HUES64 (cell line): ENCODE measurements at regions not wholly inside any gene's neighbourhood (a gene's known extent, or its start where the extent isn't known, plus 50 kb on each side); places are given as distances from the start of the nearest gene placed in this dataset.

Experiments used
- H3K27ac ChIP-seq: 2 replicates; pipeline ENCODE4 v1.7.0; 2013; ENCODE audit warnings: low read depth, low read length, inconsistent platforms
- H3K27me3 ChIP-seq: 2 replicates; pipeline ENCODE4 v1.6.1; 2013; ENCODE audit warnings: mild to moderate bottlenecking, low read length; ENCODE audit not compliant: insufficient read depth
- H3K36me3 ChIP-seq: 2 replicates; pipeline ENCODE4 v1.6.1; 2013; ENCODE audit warnings: mild to moderate bottlenecking, low read length; ENCODE audit not compliant: insufficient read depth
- H3K4me1 ChIP-seq: 2 replicates; pipeline ENCODE4 v1.6.1; 2013; ENCODE audit warnings: mild to moderate bottlenecking, low read length, moderate library complexity; ENCODE audit not compliant: insufficient read depth
- H3K4me3 ChIP-seq: 2 replicates; pipeline ENCODE4 v1.5.1; 2013; ENCODE audit warnings: mild to moderate bottlenecking, low read length, moderate library complexity
- H3K9ac ChIP-seq: 2 replicates; pipeline ENCODE4 v1.6.1; 2013; ENCODE audit warnings: mild to moderate bottlenecking, low read depth, low read length
- H3K9me3 ChIP-seq: 2 replicates; pipeline ENCODE4 v1.6.1; 2013; ENCODE audit warnings: low read depth, low read length; ENCODE audit not compliant: insufficient read depth
- WGBS: fragments of 150-250, 120-280 bp; methylation state at CpG from one replicate; pipeline ENCODE4 v1.1.7; 2013; ENCODE audit warnings: missing lambda C conversion rate; 5-methylcytosine and 5-hydroxymethylcytosine counted together

DNA sequence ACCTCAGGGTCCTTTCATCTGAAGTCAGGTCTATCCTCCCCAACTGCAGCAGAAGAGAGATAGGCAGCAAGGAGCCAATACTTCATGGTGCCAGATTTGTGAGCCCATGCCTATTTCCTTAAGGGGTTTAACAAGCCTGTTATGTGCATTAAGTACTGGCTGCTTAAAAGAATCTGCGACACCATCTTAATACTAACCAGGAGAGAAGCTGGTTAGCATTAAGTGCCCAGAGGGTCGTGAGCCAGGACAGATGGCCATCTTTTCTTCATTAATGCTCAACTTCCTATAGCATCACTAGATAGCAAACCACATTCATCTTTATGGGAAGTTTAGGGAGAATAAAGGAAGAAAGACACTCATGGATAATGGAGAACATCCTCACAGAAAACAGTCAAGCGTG is 289.1 kb downstream of the ETAA1 start:
- Histone ChIP-seq H3K36me3 (no peaks in the 10 kb centered on the region), H3K27ac (no peak overlapping the region), H3K27me3 (no peaks in the 10 kb centered on the region), H3K4me1 (no peaks in the 10 kb centered on the region), H3K4me3 (no peak overlapping the region), H3K9me3 (no peaks in the 10 kb centered on the region), H3K9ac (no peak overlapping the region)
- 92% methylated on average over 3 of the region's 3 CpGs for WGBS

DNA sequence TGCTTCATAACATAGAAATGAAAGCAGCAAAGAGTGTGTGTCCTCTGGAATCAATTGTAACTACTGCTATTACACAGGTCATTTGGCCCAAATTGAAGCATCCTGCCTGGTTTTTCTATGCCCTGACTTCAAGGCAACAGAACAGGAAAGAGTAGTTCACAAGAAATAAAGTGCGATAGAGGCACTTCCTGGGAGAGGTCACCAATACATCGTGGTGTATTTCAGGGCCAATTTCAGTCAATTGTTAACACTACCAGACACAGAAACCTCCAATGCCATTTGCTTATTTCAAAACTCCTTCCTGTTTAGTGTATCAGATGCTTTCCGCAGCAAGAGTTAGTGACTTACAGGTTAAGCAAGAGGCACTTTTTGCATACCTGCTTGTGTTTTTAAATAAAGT is 292.1 kb downstream of the ETAA1 start:
- 90% methylated on average over 3 of the region's 3 CpGs for WGBS

DNA sequence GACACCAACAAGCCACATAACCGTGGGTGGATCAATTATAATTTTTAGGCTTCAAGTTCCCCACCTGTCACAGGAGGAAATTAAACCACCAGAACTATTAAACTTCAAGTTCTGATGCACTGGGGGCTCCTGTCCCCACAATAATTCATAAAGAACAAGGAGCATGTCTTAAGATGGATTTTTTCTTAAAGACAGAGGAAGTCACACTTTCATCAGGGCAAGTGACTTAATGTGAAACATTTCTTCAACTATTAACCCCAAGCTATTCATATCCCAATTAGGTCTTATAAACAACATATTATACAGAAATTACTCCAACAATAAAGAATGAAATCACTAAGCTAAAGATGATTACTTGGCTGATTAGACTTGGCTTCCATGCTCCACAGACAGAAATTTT is 292.5 kb downstream of the ETAA1 start:
- Histone ChIP-seq H3K4me1 (peaks cover 10% of the 10 kb centered on the region), H3K36me3 (no peaks in the 10 kb centered on the region), H3K9me3 (no peaks in the 10 kb centered on the region), H3K4me3 (no peak overlapping the region), H3K27me3 (no peaks in the 10 kb centered on the region), H3K9ac (no peak overlapping the region), H3K27ac (no peak overlapping the region)
- 100% methylated on average over 1 of the region's 1 CpG for WGBS

More for the DNA sequence above, 292.1 kb downstream of the ETAA1 start:
- Histone ChIP-seq H3K4me1 (peaks cover 8% of the 10 kb centered on the region), H3K36me3 (no peaks in the 10 kb centered on the region), H3K4me3 (no peak overlapping the region), H3K9ac (no peak overlapping the region), H3K9me3 (no peaks in the 10 kb centered on the region), H3K27me3 (no peaks in the 10 kb centered on the region), H3K27ac (no peak overlapping the region)

DNA sequence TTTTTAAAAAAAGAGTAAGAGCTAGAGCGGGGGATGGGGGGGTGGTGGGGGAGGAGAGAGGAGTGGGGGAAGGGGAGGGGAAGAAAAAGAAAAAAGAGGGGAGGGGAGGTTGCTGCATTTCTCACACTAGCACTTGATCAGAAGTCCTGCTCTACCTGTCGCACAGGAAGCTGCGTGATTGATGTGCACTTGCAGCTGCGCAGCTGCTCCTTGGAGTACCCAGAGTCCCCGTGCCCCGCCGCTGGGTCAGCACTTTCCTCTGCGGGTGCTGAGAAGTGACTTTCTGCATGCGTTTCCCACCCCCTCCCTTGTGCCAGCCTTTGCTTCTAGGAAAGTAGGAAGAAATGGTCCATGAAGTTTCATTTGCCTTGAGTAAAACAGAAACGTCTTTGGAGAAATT is 297.3 kb downstream of the ETAA1 start:
- WGBS = 76% methylated on average over 10 of the region's 10 CpGs
- Histone ChIP-seq H3K4me3 (0 out of 2 replicates have a peak overlapping the region, but pooled peaks have one; percentile 10), H3K36me3 (no peaks in the 10 kb centered on the region), H3K4me1 (peaks cover 21% of the 10 kb centered on the region), H3K9me3 (no peaks in the 10 kb centered on the region), H3K9ac (no peak overlapping the region), H3K27ac (no peak overlapping the region), H3K27me3 (no peaks in the 10 kb centered on the region)

DNA sequence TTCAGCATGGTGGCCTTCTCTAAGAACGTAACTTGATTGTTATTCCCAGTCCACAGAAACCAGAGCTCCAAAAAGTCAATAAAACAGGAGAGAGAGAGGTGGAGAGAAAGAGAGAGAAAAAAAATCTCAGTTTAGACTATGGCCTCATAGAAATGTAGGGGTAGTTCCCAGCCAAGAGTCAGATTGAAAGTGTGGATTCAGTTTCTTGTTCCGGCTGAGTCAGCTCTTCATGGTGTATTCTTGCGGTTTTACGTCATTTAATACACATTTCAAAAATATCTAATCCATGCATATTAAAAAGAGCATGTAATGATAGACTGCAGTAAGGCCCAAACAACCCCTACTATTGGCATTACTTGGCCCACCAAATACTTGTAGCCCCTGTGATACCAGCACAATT is 303.9 kb downstream of the ETAA1 start:
- Histone ChIP-seq H3K27ac (no peak overlapping the region), H3K4me1 (peaks cover 5% of the 10 kb centered on the region), H3K4me3 (no peak overlapping the region), H3K9ac (no peak overlapping the region), H3K27me3 (no peaks in the 10 kb centered on the region), H3K36me3 (no peaks in the 10 kb centered on the region), H3K9me3 (no peaks in the 10 kb centered on the region)
- WGBS = 71% methylated on average over 1 of the region's 4 CpGs

DNA sequence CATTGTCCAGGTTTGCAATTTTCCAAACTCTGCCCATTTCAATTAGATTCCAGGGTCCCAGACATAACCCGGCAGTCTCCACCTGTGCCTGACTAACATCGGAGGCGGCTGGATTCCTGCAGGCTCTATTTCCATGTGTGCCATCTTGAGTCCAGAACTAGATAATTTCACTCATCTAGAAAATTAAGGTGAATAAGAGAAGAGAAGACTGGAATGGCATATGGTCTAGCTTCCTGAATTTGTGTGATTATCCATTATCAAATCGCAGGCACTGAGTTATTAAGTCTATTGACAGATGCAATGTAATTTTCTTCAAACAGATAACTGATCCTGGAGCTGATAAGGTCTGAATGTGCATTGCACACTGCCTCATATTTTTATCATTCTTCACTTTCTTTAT is 305.2 kb downstream of the ETAA1 start:
- Histone ChIP-seq H3K9ac (no peak overlapping the region), H3K9me3 (no peaks in the 10 kb centered on the region), H3K27ac (no peak overlapping the region), H3K27me3 (no peaks in the 10 kb centered on the region), H3K4me3 (no peak overlapping the region), H3K4me1 (no peaks in the 10 kb centered on the region), H3K36me3 (no peaks in the 10 kb centered on the region)
- 96% methylated on average over 4 of the region's 4 CpGs for WGBS

DNA sequence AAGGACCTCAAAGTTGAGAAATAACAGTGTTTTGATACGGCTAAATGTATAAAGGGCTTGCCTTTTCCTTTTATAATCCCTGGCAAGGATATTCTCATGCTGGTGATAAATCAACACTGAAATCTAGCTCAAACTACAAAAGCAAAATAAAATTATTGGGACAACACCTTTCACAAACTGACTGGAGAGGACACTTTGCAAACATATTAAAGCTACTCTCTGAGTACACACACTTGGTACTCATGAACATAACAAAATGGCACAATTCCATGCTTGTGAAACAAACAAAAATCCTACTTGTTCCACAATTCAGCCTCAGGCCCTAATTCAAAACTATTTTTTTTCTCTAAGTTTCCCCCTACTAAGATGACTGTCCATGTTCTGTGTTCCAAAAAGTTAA is 305.8 kb downstream of the ETAA1 start:
- no peak overlapping the region for H3K4me3 ChIP-seq
- 100% methylated on average over 1 of the region's 1 CpG for WGBS

DNA sequence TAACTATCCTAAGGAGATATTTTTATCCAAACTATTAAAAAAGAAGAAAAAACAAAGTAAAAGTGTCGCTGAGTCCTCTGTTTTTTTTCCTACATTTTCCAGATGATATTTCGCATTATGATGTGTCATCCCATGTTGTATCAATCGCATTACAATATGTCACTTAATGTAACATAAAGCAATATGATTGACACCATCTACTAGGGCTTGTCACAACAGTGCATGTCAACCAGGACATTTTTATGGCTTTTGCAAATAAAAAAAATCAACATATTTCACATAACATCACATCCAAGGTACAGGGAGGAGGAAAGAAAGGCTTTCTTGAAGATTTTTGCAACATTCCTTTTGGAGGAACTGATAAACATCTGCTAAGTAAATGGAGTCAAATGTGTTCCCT is 308.9 kb downstream of the ETAA1 start:
- no peak overlapping the region for H3K27ac ChIP-seq
- H3K4me3 ChIP-seq = no peak overlapping the region
- H3K4me1 ChIP-seq = no peaks in the 10 kb centered on the region
- WGBS = 97% methylated on average over 3 of the region's 3 CpGs
- H3K27me3 ChIP-seq = no peaks in the 10 kb centered on the region
- H3K36me3 ChIP-seq = no peaks in the 10 kb centered on the region
- H3K9ac ChIP-seq = no peak overlapping the region
- no peaks in the 10 kb centered on the region for H3K9me3 ChIP-seq

More for the DNA sequence above, 305.8 kb downstream of the ETAA1 start:
- Histone ChIP-seq H3K27me3 (no peaks in the 10 kb centered on the region), H3K9me3 (no peaks in the 10 kb centered on the region), H3K9ac (no peak overlapping the region), H3K4me1 (no peaks in the 10 kb centered on the region), H3K36me3 (no peaks in the 10 kb centered on the region), H3K27ac (no peak overlapping the region)

DNA sequence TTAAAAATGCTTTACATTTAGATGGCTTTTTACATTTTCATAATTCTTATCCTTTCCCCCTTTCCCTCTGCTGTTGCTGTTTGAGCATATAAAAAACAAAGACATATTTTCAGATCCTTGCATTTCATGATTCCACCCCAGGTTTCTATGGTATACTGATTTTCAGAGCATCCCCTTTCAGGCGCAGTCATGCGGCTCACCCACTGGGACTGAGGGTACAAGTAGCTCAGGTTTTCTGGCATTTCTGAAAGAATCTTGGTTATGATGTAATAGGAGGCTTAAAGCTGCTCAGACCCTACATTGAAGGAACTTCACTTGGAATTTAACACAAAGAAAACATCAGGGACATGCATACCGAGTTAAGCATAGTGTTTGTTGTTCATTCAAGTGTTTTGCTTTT is 310.8 kb downstream of the ETAA1 start:
- no peak overlapping the region for H3K4me3 ChIP-seq
- no peak overlapping the region for H3K27ac ChIP-seq
- no peaks in the 10 kb centered on the region for H3K4me1 ChIP-seq
- H3K9ac ChIP-seq = no peak overlapping the region
- H3K27me3 ChIP-seq = no peaks in the 10 kb centered on the region
- H3K36me3 ChIP-seq = no peaks in the 10 kb centered on the region
- WGBS = 94% methylated on average over 2 of the region's 3 CpGs
- H3K9me3 ChIP-seq = no peaks in the 10 kb centered on the region

DNA sequence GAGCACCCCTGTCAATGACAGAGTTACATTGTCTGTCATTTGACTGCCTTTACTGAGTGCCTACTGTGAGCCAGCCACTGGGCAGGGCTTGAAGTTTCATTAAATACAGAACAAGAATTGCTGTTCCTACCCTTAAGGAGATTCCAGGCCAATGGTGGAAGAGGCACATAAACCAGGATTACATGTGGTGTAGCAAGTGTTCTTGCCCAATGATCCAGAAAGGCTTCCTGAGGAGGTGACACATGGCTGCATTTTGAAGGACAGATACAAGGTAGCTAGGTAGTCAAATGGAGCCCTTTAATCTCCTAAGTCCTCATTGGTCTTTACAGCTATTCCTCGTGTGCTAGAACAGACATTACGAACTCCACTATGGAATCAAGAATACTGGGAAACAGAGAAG is 312.7 kb downstream of the ETAA1 start:
- Histone ChIP-seq H3K4me3 (no peak overlapping the region), H3K9ac (no peak overlapping the region), H3K36me3 (no peaks in the 10 kb centered on the region), H3K27ac (no peak overlapping the region), H3K9me3 (no peaks in the 10 kb centered on the region), H3K27me3 (no peaks in the 10 kb centered on the region), H3K4me1 (no peaks in the 10 kb centered on the region)
- 86% methylated on average over 2 of the region's 2 CpGs for WGBS

DNA sequence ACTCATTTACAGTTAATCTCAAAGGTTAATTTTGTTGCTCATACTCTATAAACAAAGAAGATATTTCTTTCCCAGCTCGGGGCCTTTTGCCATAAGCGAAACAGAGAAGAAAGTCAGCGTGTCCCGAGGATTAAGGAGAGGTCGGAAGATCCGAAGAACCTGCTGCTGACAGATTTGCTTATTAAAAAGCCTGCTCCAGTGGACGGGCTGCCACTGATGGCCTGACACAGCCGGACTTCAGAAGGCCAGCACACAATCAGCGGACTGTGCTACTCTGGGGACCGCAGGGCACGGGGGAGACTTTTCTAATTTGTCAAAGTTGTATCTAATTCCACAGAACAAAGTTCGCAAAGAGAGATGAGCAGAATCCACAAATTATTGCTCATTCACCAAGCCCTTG is 315.4 kb downstream of the ETAA1 start:
- 96% methylated on average over 12 of the region's 12 CpGs for WGBS
- Histone ChIP-seq H3K4me3 (no peak overlapping the region), H3K27ac (no peak overlapping the region), H3K9me3 (no peaks in the 10 kb centered on the region), H3K27me3 (no peaks in the 10 kb centered on the region), H3K9ac (no peak overlapping the region), H3K36me3 (no peaks in the 10 kb centered on the region), H3K4me1 (no peaks in the 10 kb centered on the region)

DNA sequence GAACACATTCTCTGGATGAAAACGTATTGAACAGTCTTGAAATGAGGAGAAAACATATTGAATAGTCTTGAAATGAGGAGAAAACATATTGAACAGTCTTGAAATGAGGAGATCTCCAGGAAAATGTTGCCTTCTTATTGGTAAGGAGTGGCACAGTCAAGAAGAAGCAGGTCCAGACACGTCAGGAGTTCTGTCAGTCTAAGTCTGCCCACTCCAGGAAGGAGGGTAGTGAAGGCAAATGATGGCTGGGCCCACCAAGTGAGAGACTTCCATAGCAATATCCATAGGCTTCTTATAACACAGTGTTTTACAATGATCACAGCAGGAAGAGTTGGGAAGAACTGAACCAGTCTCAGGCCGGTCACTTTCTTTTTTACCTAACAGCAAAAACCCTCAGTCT is 316.2 kb downstream of the ETAA1 start:
- 90% methylated on average over 3 of the region's 3 CpGs for WGBS
- H3K36me3 ChIP-seq = no peaks in the 10 kb centered on the region
- H3K27ac ChIP-seq = no peak overlapping the region
- no peaks in the 10 kb centered on the region for H3K9me3 ChIP-seq
- H3K27me3 ChIP-seq = no peaks in the 10 kb centered on the region
- H3K9ac ChIP-seq = no peak overlapping the region
- H3K4me1 ChIP-seq = no peaks in the 10 kb centered on the region
- H3K4me3 ChIP-seq = no peak overlapping the region
